Cerebellar cortex (tissue), 1 donor: ENCODE measurements at regions not wholly inside any gene's neighbourhood (a gene's known extent, or its start where the extent isn't known, plus 50 kb on each side); places are given as distances from the start of the nearest gene placed in this dataset.

ENCODE experiments used
- DNase-seq: peaks from one replicate; pipeline ENCODE4 v3.0.0-alpha.2; 2015; ENCODE audit warnings: low spot score

DNA sequence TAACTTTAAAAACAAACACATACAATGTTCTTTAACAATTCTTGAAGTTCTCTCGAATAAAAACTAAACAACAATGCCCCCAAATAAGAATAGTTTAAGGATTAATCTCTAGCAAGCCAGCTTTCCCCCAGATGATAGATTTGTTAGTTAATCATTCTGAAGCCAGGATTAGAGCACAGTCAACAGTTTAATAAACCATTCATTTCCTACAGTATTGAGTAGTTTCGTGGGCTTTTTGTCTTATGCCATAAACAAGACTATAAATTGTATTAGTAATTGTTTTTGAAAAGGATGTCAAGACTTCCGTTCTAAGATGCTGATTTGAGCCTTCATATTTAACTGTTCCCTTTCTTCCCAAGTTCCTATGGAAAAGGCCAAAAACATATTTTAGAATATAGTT, 136.6 kb downstream of the PIK3R1 start:
- DNase-seq = no peak

DNA sequence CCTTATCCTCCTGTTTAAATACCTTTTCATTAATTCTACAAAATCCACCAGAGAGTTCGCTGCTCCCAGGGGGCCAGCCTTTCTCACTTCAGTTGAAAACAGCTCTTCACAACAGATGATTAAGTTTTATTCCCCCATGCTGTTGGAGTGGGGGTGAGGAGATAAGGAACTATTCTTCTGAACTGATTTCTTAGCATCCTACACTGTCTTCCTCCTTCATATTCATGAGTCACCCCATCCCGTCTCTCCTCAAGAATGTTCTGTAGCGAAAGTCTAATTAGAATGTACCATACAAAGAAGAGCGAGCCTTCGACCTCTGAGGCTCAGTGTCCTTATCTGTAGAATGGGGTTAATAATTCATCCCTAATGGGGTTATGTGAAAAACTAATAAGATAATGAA, 138.0 kb downstream of the PIK3R1 start:
- no peak for DNase-seq

DNA sequence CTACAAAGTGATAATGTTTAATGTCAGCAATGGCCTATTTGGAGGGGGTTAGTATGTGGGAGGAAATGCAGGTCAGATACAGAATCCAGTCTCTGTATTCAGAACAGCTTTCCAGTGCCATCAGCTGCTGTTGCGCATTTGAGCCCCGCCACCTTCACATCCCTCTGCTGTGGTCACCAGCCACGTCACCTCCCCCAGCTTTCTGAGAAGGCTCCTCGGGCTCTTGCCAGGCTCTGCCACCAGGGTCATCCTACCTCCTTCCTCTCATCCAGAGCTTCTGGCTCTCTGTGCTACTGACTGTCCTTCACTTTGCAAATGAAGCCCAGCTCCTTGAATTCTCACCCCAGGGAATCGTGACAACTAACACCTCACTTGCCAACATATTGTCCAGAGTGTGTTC, 138.8 kb downstream of the PIK3R1 start:
- DNase-seq = no peak

DNA sequence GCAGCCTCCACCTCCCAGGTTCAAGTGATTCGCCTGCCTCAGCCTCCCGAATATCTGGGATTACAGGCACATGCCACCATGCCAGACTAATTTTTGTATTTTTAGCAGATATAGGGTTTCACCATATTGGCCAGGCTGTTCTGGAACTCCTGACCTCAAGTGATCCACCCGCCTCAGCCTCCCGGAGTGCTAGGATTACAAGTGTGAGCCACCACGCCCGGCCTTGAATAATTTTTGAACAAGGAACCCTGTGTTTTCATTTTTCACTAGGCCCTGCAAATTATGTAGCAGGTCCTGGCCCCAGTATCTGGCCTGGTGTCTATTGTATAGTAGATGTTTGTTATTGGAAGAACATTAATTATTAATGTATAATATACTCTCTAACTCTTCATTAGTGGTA, 140.7 kb downstream of the PIK3R1 start:
- DNase-seq = no peak

DNA sequence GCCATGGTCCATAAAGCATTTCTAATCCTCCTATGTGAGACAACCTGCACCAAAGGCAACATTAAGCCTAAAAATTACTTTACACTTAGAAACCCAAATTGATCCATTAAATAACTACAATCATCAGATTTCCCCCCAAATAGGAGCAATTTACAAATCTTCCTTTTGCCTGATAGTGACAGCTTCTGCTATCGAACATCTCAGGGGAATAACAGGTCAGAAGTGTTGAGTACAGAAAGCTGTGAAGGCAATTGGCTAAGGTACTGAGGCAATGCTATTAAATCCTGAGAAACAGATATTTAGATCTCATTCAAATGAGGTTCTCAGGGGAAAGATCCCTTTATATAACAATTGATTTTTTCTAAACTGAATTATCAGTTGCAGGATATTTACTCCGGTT, 141.1 kb downstream of the PIK3R1 start:
- DNase-seq = no peak

DNA sequence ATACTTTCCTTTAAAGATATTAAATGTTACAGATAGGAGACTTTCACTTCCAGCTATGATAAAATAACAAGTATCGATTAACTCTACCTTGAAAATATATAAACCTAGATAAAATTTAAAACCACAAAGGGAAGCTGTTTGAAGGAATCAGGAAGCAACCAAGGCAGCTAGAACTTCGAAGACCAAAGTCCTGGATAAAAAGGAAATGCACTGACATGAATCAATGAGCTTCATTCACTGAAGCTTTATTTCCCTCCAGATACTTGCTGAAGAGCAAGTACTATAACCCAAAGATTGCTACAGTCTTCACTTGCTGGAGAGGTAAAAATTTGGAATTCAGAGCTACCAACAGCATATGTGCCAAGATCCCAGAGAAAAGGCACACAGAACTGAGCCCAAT, 144.1 kb downstream of the PIK3R1 start:
- DNase-seq = no peak

DNA sequence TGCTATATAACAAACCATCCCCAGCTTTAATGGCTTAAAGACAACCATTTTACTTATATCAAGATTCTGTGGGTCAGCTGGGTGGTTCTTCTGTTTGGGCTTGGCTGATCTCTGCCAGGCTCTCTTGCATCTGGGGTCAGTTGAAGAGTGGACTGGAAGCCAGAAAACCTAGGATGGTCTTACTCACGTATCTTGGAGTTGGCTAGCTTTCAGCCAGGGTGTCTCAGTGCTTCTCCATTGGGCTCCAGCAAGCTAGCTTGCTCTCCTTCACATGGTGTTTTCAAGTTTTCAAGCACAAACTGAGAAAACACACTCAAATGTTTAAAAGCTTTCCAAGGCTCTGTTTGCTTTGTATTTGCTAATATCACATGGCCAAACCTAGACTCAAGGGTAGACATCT, 146.8 kb downstream of the PIK3R1 start:
- DNase-seq = no peak

DNA sequence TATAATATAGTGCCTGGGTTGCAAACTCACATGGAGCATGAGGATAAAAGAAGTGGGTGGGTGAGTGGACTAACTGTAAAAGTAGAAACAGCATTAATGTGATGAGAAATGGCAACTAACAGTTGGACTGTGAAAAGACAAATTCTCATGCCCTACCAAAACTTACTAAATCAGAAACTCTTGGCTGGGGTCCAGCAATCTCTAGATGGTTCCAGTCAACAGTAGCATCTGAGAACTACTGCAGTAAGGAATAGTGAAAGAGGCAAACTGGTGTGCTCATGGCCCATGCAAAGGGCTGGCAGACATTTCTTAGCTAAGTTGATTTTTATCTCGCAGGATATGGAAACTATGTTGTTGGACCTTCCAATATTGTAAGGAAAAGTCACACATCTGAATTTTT, 150.3 kb downstream of the PIK3R1 start:
- DNase-seq = no peak

DNA sequence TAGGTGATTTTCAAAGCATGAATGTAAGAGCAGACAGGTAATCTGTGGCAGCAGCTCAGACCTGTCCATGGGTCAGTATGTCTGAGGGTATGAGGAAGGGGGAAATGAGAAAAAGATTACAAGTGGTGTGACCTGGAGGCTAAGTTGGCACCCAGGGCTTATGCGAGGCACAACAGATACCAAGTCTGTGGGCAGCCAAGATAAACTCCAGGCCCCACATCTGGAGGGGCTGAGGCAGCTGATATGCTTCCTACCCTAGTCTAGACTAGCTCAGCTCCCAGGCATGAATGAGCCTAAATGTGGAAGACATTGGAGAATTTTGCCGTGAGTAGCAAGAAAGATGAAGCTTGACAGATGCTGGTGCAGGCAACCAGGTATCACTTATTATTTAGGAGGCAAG, 151.7 kb downstream of the PIK3R1 start:
- DNase-seq = no peak

DNA sequence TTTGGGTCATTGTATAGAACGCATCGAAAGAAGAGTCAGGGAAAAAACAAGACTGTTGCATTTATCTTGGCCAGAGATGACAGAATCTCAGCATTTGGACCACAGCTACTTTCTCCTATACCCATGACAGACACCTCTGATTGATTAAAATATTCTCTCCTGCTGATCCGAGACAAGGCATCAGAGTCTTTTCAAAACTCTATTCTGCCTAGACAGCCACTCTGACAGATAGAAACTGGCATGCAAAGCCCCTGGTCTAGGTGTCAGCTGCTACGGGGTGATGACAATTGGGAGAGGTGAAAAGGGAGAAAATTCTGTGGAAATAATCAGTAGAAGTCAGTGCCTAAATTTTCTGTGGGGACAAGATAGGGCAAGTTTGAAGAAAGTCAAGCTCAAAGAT, 152.2 kb downstream of the PIK3R1 start:
- no peak for DNase-seq

DNA sequence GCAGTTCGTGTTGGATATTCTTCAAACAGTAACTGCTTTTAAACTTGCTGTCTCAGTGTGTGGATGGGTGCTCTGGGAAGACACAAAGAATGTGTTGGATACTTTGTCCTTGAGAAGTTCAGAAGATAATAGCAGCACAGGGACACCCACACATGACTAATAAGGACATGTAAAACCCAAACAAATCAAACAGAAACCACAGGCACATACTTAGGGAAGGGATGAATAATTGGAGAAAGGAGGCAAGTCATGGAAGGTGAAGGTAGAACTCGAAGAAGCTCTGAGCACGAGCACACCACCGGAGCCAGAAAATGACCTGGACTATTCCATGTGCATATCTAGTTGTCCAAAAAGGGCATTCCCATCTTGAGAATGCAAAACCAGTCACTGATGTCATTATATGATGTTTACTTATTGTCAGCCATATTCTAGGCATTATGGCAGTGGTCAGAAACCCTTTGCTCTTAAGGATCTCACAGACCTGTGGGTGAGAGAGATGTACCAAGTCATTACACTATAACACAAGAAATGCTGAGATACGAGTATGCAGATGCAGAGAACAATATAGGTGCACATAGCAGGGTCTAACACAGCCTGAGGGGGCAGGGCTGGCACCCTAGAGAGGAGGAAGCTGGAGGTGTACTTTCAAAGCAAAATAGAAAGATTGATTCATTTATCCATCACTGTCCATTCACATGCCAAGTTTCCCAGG, 152.9 kb downstream of the PIK3R1 start:
- no peak for DNase-seq

DNA sequence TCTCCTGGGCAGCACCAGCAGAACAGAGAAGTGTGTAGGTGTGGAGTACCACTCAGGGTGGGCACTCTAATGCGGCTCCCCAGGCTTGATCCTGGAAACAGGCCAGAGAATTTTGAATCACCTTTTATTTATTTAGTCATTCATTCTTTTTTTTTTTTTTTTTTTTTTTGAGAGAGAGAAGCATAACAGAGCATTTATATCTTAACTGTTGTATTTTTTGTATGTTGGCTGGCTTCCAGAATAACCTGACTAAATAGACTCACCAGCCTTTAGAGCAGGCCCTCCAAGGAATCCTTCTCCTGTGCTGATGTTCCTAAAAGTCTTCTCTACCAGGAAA, 153.4 kb downstream of the PIK3R1 start:
- DNase-seq = no peak

DNA sequence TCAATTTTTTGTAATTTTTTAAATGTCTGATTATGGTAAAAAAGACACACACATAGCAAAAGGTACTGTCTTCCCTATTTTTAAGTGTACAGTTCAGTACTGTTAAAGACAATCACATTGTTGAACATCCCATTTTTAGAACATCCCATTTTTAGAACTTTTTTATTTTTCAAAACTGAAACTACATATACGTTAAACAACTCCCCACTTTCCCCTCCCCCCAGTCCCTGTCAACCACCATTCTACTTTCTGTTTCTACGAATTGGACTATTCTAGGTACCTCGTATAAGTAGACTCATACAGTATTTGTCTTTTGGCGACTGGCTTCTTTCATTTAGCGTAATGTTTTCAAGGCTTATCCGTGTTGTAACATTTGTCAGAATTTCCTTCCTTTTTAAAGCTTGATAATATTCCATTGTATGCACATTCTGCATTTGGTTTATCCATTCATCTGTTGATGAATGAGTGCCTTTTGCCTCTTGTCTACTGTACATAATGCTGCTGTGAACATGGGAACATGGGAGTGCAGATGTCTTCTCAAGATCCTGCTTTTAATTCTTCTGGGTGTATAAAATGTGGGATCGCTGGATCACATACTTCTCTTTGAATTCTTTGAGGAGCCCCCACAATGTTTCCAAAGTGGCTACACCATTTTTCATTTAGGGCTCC, 154.0 kb downstream of the PIK3R1 start:
- no peak for DNase-seq

DNA sequence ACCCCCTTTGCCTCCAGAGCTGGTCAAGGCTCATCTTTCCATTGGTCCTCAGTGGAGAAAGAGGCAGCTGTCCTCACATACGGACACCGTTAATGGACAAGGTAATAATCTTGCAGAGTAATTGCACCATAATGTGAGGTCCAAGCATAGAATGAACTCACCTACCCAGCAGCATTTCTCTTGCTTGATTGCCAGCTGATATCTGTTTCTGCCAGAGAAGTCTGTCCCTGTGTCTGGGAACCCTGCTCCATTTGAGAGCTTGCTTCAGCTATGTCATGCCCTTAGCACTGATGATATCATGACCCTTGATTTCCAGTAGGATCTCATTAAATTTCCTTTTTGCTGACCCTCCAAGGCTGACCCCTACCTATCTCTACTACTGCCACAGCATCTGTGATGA, 154.6 kb downstream of the PIK3R1 start:
- no peak for DNase-seq

DNA sequence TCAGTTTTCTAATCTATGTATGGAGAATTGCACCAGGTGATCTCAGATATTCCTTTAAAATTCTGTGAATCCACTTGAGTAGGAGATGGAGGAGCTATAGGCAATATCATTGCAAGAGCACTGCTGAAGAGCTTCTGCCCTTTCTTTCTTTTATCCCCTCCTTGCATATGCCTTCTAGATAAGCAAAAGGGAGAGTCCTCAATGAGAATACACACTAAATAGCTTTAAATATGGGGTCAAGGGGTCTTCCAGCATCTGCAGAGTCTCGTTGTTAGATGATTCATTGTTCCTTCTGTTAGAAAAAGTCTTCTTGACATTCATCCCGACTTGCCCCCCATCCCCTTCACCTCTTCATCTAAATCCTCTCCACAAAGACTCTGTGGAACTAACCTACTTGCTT, 156.1 kb downstream of the PIK3R1 start:
- DNase-seq = no peak

DNA sequence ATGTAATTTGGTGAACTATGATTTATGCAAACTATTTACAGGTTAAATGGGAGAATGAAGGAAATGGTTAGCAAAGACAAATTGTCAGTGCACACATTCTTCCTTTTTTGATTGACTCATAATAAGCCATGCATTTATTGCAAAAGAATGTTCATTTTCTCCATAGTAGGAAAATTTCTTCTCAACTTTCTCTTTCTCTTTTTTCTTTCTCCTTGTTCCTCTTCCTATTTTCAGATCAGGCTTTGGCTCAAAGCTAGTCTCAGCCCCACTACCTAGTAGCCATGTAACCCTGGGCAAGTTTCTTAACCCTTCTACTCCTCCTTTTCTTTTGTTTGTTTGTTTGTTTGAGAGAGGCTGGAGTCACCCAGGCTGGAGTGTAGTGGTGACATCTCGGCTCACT, 156.6 kb downstream of the PIK3R1 start:
- DNase-seq = no peak

DNA sequence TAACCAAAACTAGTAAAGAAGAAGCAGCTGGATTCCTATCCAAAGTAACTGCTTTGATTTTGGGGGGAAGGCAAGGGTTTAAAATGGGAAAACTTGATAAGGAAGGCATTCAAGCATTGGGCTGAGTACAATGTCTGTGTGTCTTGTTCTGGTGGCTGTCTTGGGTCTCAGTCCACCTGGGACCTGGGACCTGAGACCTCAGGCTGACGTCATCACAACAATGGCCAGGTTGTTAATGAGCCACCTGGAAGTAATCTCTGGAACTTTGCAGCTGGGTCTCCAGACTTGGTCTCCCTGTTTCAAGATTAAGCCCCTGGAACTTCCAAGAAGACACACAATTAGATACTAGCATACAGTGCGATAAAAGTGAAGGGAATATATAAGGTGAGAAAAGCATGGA, 157.5 kb downstream of the PIK3R1 start:
- DNase-seq = no peak

DNA sequence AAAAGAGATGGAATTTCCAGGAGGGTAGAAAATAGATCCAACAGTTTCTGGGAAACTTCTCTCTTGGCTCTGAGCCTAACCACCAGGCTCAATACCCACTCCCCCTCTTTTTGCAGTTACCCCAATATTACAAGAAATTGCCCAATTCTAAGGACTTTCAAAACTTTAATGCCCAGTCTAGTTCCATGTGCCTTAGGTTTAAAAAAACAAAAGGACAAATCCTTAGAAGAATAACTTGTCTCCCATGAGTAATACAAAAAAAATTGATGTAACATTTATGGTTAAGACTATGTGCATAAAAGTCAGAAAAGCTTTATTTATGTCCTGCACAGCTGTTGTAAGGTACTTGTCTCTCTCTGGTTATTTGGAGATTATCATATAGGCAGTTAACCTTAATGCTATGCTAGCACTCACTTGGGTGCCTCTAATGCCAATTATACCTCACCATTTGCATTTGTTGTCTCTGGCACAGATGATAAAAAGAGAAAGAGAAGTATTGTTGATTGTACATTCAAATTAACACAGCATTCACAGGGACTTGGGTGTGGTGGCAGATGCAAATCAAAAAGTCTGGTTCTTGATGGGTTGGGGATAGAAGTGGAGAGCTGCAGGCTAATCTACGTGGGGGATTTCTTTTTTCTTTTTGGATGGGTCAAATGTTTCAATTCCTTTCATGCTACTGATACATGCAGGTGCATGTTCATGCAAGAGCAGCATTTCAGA, 159.4 kb downstream of the PIK3R1 start:
- DNase-seq = no peak

DNA sequence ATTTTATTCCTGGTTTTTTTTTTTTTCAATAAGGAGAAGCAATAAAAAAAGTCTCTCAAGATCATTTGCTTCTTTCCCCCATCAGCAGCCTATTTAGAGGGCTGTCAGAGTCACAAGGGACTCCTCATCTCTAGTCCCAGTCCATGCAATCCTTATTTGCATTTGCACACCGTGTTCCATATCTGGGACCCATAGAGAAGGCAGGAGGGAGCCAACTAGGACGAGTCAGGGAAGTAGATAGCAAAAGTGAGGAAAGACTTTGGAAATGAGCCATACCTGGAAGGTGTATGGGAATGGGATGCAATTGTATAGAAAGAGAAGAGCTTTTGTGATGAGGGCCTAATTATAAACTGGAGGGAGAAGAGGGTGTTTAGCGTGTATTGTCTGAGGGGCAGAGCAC, 160.0 kb downstream of the PIK3R1 start:
- DNase-seq = no peak

DNA sequence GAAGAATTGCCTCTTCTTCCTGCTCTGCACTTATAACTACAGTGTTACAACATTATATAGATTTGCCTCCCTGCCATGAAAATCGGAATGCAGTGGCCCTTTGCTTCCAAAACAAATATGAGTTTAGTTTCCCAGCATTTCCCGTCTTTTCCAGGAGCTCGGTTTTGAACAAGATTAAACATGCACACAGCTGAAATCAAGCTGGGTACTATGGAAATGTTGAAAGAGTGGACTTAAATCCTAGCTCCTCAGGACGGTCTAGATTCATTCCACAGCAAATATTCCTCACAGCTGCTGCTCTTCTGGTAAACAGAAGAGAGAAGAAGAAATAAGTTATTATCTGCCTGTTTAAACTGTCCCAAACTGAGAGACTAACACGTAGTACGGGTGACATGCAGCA, 161.4 kb downstream of the PIK3R1 start:
- no peak for DNase-seq

DNA sequence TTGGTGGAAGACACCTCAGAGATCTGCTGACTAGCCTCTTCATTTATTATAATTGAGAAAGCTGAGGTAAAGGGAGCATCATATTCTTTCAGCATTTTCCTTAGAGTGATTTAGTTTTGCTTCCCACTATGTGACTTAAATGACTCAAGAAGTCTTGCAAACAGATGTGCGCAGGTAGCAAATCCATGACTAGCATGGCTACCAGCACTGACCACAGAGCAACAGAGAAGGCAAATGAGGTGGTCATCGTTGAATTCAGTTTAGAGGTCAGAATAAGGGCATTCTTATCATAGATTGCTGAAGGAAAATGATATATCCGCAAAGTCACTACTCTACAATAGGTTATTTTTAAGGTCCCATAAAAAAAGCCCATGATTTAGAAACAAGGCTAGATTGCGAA, 162.2 kb downstream of the PIK3R1 start:
- DNase-seq = no peak

DNA sequence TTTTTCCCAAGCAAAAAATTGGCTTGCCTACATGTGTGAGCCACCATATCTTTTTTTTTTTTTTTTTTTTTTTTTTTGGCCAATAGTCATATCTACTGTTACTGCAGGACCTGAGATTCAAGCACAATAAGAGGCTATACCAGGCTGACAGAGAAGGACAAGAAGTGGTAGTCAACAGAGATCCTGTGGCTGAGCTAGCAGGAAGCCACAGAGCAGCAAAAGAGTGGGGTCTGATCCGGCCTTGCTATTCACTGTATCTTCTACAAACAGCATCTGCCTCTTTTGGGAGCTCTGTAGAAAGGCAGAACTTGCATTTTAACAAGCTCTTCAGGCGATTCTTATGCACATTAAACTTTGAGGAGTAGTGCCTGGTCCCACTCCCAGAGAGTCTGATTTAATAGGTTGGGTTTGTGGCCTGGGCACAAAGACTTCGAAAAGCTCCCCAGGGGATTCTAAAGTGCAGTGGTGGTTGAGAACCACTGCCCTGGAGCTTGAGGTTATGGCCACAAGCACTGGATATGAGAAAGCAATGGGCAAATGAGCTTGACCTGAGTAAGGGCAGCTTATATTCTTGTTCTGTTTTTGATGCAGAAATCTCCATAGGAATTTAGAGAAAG, 162.8 kb downstream of the PIK3R1 start:
- DNase-seq = no peak
